ENCODE measurements at regions not wholly inside any gene's neighbourhood (a gene's known extent, or its start where the extent isn't known, plus 50 kb on each side); places are given as distances from the start of the nearest gene placed in this dataset.

GRCh38 chr6:159446340-159446739 lies 246.7 kb downstream of the SOD2 start:
- intact Hi-C loops (cut with DNase I; ENCODE audit: low total_unique reads): no loop called here
- DNase-seq: no peak
- WGBS, 2 donors: 82 to 87% methylated on average over 6 of the region's 6 CpGs
- Histone ChIP-seq H3K27me3 (no peaks in the 10 kb centered on the region), H3K4me3 (no peak overlapping the region), H3K27ac (no peak overlapping the region), H3K4me1 (no peaks in the 10 kb centered on the region), H3K9me3 (no peaks in the 10 kb centered on the region), H3K36me3 (ENCODE audit: low read depth, missing control alignments) (peaks cover 3% of the 10 kb centered on the region)
- TF ChIP-seq, protein P1, sequence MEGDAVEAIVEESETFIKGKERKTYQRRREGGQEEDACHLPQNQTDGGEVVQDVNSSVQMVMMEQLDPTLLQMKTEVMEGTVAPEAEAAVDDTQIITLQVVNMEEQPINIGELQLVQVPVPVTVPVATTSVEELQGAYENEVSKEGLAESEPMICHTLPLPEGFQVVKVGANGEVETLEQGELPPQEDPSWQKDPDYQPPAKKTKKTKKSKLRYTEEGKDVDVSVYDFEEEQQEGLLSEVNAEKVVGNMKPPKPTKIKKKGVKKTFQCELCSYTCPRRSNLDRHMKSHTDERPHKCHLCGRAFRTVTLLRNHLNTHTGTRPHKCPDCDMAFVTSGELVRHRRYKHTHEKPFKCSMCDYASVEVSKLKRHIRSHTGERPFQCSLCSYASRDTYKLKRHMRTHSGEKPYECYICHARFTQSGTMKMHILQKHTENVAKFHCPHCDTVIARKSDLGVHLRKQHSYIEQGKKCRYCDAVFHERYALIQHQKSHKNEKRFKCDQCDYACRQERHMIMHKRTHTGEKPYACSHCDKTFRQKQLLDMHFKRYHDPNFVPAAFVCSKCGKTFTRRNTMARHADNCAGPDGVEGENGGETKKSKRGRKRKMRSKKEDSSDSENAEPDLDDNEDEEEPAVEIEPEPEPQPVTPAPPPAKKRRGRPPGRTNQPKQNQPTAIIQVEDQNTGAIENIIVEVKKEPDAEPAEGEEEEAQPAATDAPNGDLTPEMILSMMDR (IDR thresholded peaks at IDR 0.05): no peak
- no peak for TF ChIP-seq POLR2A (IDR thresholded peaks at IDR 0.05)

DNA sequence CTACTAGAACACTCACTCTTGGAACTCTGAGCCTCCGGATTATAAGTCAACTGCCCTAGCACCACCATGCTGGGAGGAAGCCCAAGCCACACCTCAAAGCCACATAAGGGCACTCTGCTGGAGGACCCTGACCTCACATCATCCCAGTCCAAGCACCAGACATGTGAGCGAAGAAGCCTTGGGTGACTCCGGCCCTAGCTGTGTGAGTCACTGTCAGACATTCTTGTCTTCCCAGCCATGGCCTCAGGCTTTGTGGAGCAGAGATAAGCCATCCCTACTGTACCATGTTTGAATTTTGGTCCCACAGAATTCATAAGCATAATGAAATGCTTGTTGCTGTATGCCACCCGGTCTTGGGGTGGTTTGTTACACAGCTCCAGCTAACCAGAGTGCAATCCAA lies 247.7 kb downstream of the SOD2 start:
- TF ChIP-seq, protein P1 (IDR thresholded peaks at IDR 0.05): no peak
- no peak overlapping the region for H3K27ac ChIP-seq
- no peaks in the 10 kb centered on the region for H3K4me1 ChIP-seq
- H3K27me3 ChIP-seq: no peaks in the 10 kb centered on the region
- WGBS, 2 donors: 83 to 89% methylated on average over 3 to 4 of the region's 4 CpGs
- H3K9me3 ChIP-seq: no peaks in the 10 kb centered on the region
- no peaks in the 10 kb centered on the region for H3K36me3 ChIP-seq (ENCODE audit: low read depth, missing control alignments)
- H3K4me3 ChIP-seq: no peak overlapping the region
- intact Hi-C loops (cut with DNase I; ENCODE audit: low total_unique reads): no loop called here
- no peak for DNase-seq

GRCh38 chr6:159444056-159444760 lies 248.8 kb downstream of the SOD2 start:
- no peaks in the 10 kb centered on the region for H3K4me1 ChIP-seq
- no peaks in the 10 kb centered on the region for H3K27me3 ChIP-seq
- intact Hi-C loops (cut with DNase I; ENCODE audit: low total_unique reads): no loop called here
- 81 to 82% methylated on average over 8 of the region's 8 CpGs for WGBS, 2 donors
- no peaks in the 10 kb centered on the region for H3K9me3 ChIP-seq
- no peaks in the 10 kb centered on the region for H3K36me3 ChIP-seq (ENCODE audit: low read depth, missing control alignments)
- H3K27ac ChIP-seq: no peak overlapping the region
- no peak overlapping the region for H3K4me3 ChIP-seq
- DNase-seq: no peak
- no peak for TF ChIP-seq POLR2A (IDR thresholded peaks at IDR 0.05)
- TF ChIP-seq, protein P1 (IDR thresholded peaks at IDR 0.05): no peak

GRCh38 chr6:159443417-159443920 lies 249.6 kb downstream of the SOD2 start:
- Histone ChIP-seq H3K9me3 (no peaks in the 10 kb centered on the region), H3K4me1 (no peaks in the 10 kb centered on the region), H3K36me3 (ENCODE audit: low read depth, missing control alignments) (no peaks in the 10 kb centered on the region), H3K27ac (no peak overlapping the region), H3K27me3 (no peaks in the 10 kb centered on the region), H3K4me3 (no peak overlapping the region)
- no peak for DNase-seq
- intact Hi-C loops (cut with DNase I; ENCODE audit: low total_unique reads): no loop called here
- whole genome bisulfite sequencing, 2 donors: 77 to 88% methylated on average over 8 of the region's 8 CpGs
- TF ChIP-seq, protein P1 (IDR thresholded peaks at IDR 0.05): no peak
- no peak for TF ChIP-seq POLR2A (IDR thresholded peaks at IDR 0.05)

GRCh38 chr6:159441704-159441981 lies 251.4 kb downstream of the SOD2 start:
- DNase-seq: no peak
- intact Hi-C loops (cut with DNase I; ENCODE audit: low total_unique reads): no loop called here
- no peak overlapping the region for H3K27ac ChIP-seq
- H3K4me3 ChIP-seq: no peak overlapping the region
- H3K4me1 ChIP-seq: no peaks in the 10 kb centered on the region
- no peaks in the 10 kb centered on the region for H3K9me3 ChIP-seq
- WGBS, 2 donors: 90 to 97% methylated on average over 6 of the region's 6 CpGs
- no peaks in the 10 kb centered on the region for H3K36me3 ChIP-seq (ENCODE audit: low read depth, missing control alignments)
- H3K27me3 ChIP-seq: no peaks in the 10 kb centered on the region
- no peak for TF ChIP-seq POLR2A (IDR thresholded peaks at IDR 0.05)
- TF ChIP-seq, protein P1 (IDR thresholded peaks at IDR 0.05): no peak
